Sigmoid colon (tissue), 6 donors: ENCODE measurements at regions not wholly inside any gene's neighbourhood (a gene's known extent, or its start where the extent isn't known, plus 50 kb on each side); places are given as distances from the start of the nearest gene placed in this dataset.

Experiments
- DNase-seq: peaks from one replicate; pipeline ENCODE4 v3.0.0-alpha.2; 2019
- H3K27ac ChIP-seq, 4 donors: fragments of 200-600 bp; sonication (generic); one replicate each; pipeline ENCODE4 v1.5.1; 2016 to 2019; ENCODE audit warnings: mild to moderate bottlenecking in 1 of 4
- H3K27me3 ChIP-seq, 3 donors: fragments of 200-600 bp; sonication (generic); one replicate each; pipeline ENCODE4 v1.5.1; 2019; ENCODE audit warnings: mild to moderate bottlenecking in 1 of 3
- H3K36me3 ChIP-seq, 4 donors: fragments of 200-600 bp; sonication (generic); one replicate each; pipeline ENCODE4 v1.5.1; 2016 to 2019
- H3K4me1 ChIP-seq, 4 donors: fragments of 200-600 bp; sonication (generic); one replicate each; pipeline ENCODE4 v1.5.1; 2017 to 2019
- H3K4me3 ChIP-seq, 4 donors: fragments of 200-600 bp; sonication (generic); one replicate each; pipeline ENCODE4 v1.5.1; 2017 to 2019; ENCODE audit warnings: mild to moderate bottlenecking in 2 of 4, moderate library complexity in 1 of 4
- H3K9me3 ChIP-seq, 4 donors: fragments of 200-600 bp in 3 of 4; sonication (generic) in 3 of 4; one replicate each; pipeline versions ENCODE4 v1.5.1 to v1.6.1; 2013 to 2019
- CTCF ChIP-seq, 4 experiments: fragments of 450-650 bp in 3 of 4; fragments of 200-600 bp in 1 of 4; IDR thresholded peaks; one replicate each; pipeline ENCODE4 v1.5.1; 2016 to 2019; ENCODE audit warnings: antibody characterized with exemption in 4 of 4, mild to moderate bottlenecking in 3 of 4, moderate library complexity in 2 of 4
- EP300 ChIP-seq, 4 donors: sonication (generic); formaldehyde crosslinking; IDR thresholded peaks; one replicate each; pipeline ENCODE4 v1.6.1; 2017; ENCODE audit warnings: antibody characterized with exemption in 4 of 4
- POLR2A ChIP-seq, 2 donors: fragments of 450-650 bp; IDR thresholded peaks; one replicate each; pipeline ENCODE4 v1.6.1; 2016; ENCODE audit warnings: antibody characterized with exemption in 2 of 2, mild to moderate bottlenecking in 2 of 2, moderate library complexity in 2 of 2
- POLR2AphosphoS5 ChIP-seq, 4 donors: sonication (generic); formaldehyde crosslinking; IDR thresholded peaks; one replicate each; pipeline ENCODE4 v1.6.1; 2017; ENCODE audit warnings: antibody characterized with exemption in 4 of 4
- WGBS, 2 donors: extraction: QIAGEN DNeasy Blood & Tissue Kit; methylation state at CpG; one replicate each; pipeline ENCODE4 v1.1.7; 2013; 5-methylcytosine and 5-hydroxymethylcytosine counted together
- intact Hi-C: fragments of 100-400 bp; cut with DNase I; formaldehyde crosslinking; loops from one replicate; pipeline ENCODE4 v1.15.1; 2023
- donor health status: healthy with polysubstance abuse.
- donor health status: healthy.

GRCh38 chr6:87926687-87927086, 121.0 kb upstream of the SPACA1 start:
- H3K9me3 ChIP-seq, result no peaks in the 10 kb centered on the region
- H3K4me3 ChIP-seq, result no peak overlapping the region
- intact Hi-C loops, result loop anchor here (5.0 kb wide), 1 partner anchor 946 kb away; no protein-coding TSS in a partner anchor
- H3K27me3 ChIP-seq, result no peaks in the 10 kb centered on the region
- TF ChIP-seq POLR2A (IDR thresholded peaks at IDR 0.05) (no peak), CTCF (IDR thresholded peaks at IDR 0.05) (no peak), POLR2AphosphoS5 (IDR thresholded peaks at IDR 0.05) (no peak), EP300 (IDR thresholded peaks at IDR 0.05) (no peak)
- H3K27ac ChIP-seq, result no peak overlapping the region
- WGBS, 2 donors, result 89 to 93% methylated on average over 2 of the region's 2 CpGs
- DNase-seq, result no peak
- peaks cover 0 to 7% (median 3%) of the 10 kb centered on the region in 4 donors for H3K4me1 ChIP-seq
- no peaks in the 10 kb centered on the region for H3K36me3 ChIP-seq

- Histone ChIP-seq H3K27me3 (no peaks in the 10 kb centered on the region), H3K36me3 (no peaks in the 10 kb centered on the region), H3K9me3 (no peaks in the 10 kb centered on the region), H3K4me3 (no peak overlapping the region), H3K27ac (no peak overlapping the region), H3K4me1 (peaks cover 0 to 7% (median 3%) of the 10 kb centered on the region in 4 donors)
- intact Hi-C loops, result loop anchor here (5.0 kb wide), 1 partner anchor 946 kb away; no protein-coding TSS in a partner anchor
- 91 to 93% methylated on average over 6 of the region's 6 CpGs for WGBS, 2 donors
- DNase-seq, result no peak
- no peak for TF ChIP-seq POLR2AphosphoS5 (IDR thresholded peaks at IDR 0.05)
- TF ChIP-seq POLR2A (IDR thresholded peaks at IDR 0.05), result no peak
- TF ChIP-seq EP300 (IDR thresholded peaks at IDR 0.05), result no peak
- no peak for TF ChIP-seq CTCF (IDR thresholded peaks at IDR 0.05)
Observed at GRCh38 chr6:87926072-87926471, 121.6 kb upstream of the SPACA1 start.

- Histone ChIP-seq H3K27me3 (no peaks in the 10 kb centered on the region), H3K27ac (no peak overlapping the region), H3K36me3 (no peaks in the 10 kb centered on the region), H3K9me3 (no peaks in the 10 kb centered on the region), H3K4me1 (peaks cover 0 to 7% (median 3%) of the 10 kb centered on the region in 4 donors), H3K4me3 (no peak overlapping the region)
- TF ChIP-seq POLR2A (IDR thresholded peaks at IDR 0.05) (no peak), POLR2AphosphoS5 (IDR thresholded peaks at IDR 0.05) (no peak), CTCF (IDR thresholded peaks at IDR 0.05) (no peak), EP300 (IDR thresholded peaks at IDR 0.05) (no peak)
- 46 to 72% methylated on average over 7 of the region's 7 CpGs for WGBS, 2 donors
- intact Hi-C loops, result loop anchor here (5.0 kb wide), 1 partner anchor 947 kb away; no protein-coding TSS in a partner anchor
- DNase-seq, result no peak
Observed at GRCh38 chr6:87925373-87926060, 122.1 kb upstream of the SPACA1 start.

GRCh38 chr6:87923389-87924050, 124.1 kb upstream of the SPACA1 start:
- Histone ChIP-seq H3K9me3 (no peaks in the 10 kb centered on the region), H3K4me3 (no peak overlapping the region), H3K27ac (no peak overlapping the region), H3K4me1 (no peaks in the 10 kb centered on the region), H3K27me3 (no peaks in the 10 kb centered on the region), H3K36me3 (no peaks in the 10 kb centered on the region)
- TF ChIP-seq POLR2AphosphoS5 (IDR thresholded peaks at IDR 0.05) (no peak), EP300 (IDR thresholded peaks at IDR 0.05) (no peak), POLR2A (IDR thresholded peaks at IDR 0.05) (no peak), CTCF (IDR thresholded peaks at IDR 0.05) (no peak)
- intact Hi-C loops, result no loop called here
- 87 to 94% methylated on average over 7 of the region's 7 CpGs for WGBS, 2 donors
- DNase-seq, result no peak
